ENCODE measurements at regions not wholly inside any gene's neighbourhood (a gene's known extent, or its start where the extent isn't known, plus 50 kb on each side); places are given as distances from the start of the nearest gene placed in this dataset.

GRCh38 chr6:88441346-88441745 lies 275.2 kb upstream of the CNR1 start:
- TF ChIP-seq, protein P1, sequence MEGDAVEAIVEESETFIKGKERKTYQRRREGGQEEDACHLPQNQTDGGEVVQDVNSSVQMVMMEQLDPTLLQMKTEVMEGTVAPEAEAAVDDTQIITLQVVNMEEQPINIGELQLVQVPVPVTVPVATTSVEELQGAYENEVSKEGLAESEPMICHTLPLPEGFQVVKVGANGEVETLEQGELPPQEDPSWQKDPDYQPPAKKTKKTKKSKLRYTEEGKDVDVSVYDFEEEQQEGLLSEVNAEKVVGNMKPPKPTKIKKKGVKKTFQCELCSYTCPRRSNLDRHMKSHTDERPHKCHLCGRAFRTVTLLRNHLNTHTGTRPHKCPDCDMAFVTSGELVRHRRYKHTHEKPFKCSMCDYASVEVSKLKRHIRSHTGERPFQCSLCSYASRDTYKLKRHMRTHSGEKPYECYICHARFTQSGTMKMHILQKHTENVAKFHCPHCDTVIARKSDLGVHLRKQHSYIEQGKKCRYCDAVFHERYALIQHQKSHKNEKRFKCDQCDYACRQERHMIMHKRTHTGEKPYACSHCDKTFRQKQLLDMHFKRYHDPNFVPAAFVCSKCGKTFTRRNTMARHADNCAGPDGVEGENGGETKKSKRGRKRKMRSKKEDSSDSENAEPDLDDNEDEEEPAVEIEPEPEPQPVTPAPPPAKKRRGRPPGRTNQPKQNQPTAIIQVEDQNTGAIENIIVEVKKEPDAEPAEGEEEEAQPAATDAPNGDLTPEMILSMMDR (IDR thresholded peaks at IDR 0.05; ENCODE audit: borderline replicate concordance, extremely low read depth, low read length, poor library complexity, severe bottlenecking): no peak
- no peak for TF ChIP-seq EZH2 (IDR thresholded peaks at IDR 0.05; ENCODE audit: borderline replicate concordance, low read depth, low read length, severe bottlenecking)

Data from DND-41 (cell line).